Gastrocnemius medialis (tissue), 4 donors: ENCODE measurements at regions not wholly inside any gene's neighbourhood (a gene's known extent, or its start where the extent isn't known, plus 50 kb on each side); places are given as distances from the start of the nearest gene placed in this dataset.
"Not testable (repeated sequence)": the region's sequence is repeated elsewhere in the genome, so short reads cannot be mapped to it uniquely, and the experiment has no call there.

Source experiments
- ATAC-seq, 2 donors: fragments of 150-250 bp; one replicate each; pipeline ENCODE4 v1.9.1; 2016
- DNase-seq, 2 donors: peaks; one replicate each; pipeline ENCODE4 v3.0.0-alpha.2; 2019
- H3K27ac ChIP-seq, 4 donors: fragments of 200-600 bp; sonication (generic); 1 replicate in 1 of 4; 2 replicates in 3 of 4; pipeline ENCODE4 v1.5.1; 2016 to 2018; ENCODE audit warnings: mild to moderate bottlenecking in 2 of 4, moderate library complexity in 1 of 4
- H3K27me3 ChIP-seq, 3 donors: fragments of 200-600 bp; sonication (generic) in 2 of 3; 1 replicate in 1 of 3; 2 replicates in 2 of 3; pipeline versions ENCODE4 v1.5.1 to v1.6.0; 2016 to 2019; ENCODE audit warnings: mild to moderate bottlenecking in 1 of 3, moderate library complexity in 1 of 3
- H3K36me3 ChIP-seq, 2 donors: fragments of 200-600 bp; sonication (generic) in 1 of 2; one replicate each; pipeline ENCODE4 v1.5.1; 2017 to 2018
- H3K4me1 ChIP-seq, 2 donors: fragments of 200-600 bp; sonication (generic) in 1 of 2; one replicate each; pipeline ENCODE4 v1.5.1; 2016 to 2017; ENCODE audit warnings: mild to moderate bottlenecking in 2 of 2
- H3K4me3 ChIP-seq, 4 donors: fragments of 200-600 bp; sonication (generic) in 3 of 4; 1 replicate in 1 of 4; 2 replicates in 3 of 4; pipeline ENCODE4 v1.5.1; 2016 to 2019; ENCODE audit warnings: mild to moderate bottlenecking in 2 of 4
- H3K9me3 ChIP-seq, 3 donors: fragments of 200-600 bp; sonication (generic) in 2 of 3; 1 replicate in 1 of 3; 2 replicates in 2 of 3; pipeline ENCODE4 v1.5.1; 2016 to 2019
- CTCF ChIP-seq, 5 experiments: fragments of 450-650 bp in 3 of 5; fragments of 200-600 bp in 2 of 5; sonication (generic) in 2 of 5; IDR thresholded peaks in 4 of 5; conservative IDR thresholded peaks in 1 of 5; 1 replicate in 4 of 5; 2 replicates in 1 of 5; pipeline ENCODE4 v1.5.1; 2016 to 2019; ENCODE audit warnings: antibody characterized with exemption in 5 of 5, mild to moderate bottlenecking in 3 of 5, moderate library complexity in 3 of 5
- POLR2A ChIP-seq, 2 donors: fragments of 450-650 bp; IDR thresholded peaks; one replicate each; pipeline ENCODE4 v1.6.1; 2017; ENCODE audit warnings: antibody characterized with exemption in 2 of 2, mild to moderate bottlenecking in 2 of 2, moderate library complexity in 2 of 2
- in situ Hi-C, 4 donors: fragments of 200-750 bp; cut with MboI; loops; one replicate each; pipeline versions ENCODE4 v1.15.0 to v1.8.0; 2017; ENCODE audit warnings: low sequenced_read_pairs in 4 of 4
- intact Hi-C: fragments of 100-400 bp; cut with DNase I; formaldehyde crosslinking; loops from one replicate; pipeline ENCODE4 v1.15.1; 2023; ENCODE audit warnings: low total_unique reads

- Histone ChIP-seq H3K36me3 (no peaks in the 10 kb centered on the region), H3K27ac (no peak overlapping the region), H3K27me3 (no peaks in the 10 kb centered on the region), H3K4me1 (no peaks in the 10 kb centered on the region), H3K4me3 (no peak overlapping the region), H3K9me3 (no peaks in the 10 kb centered on the region)
- intact Hi-C loops = no loop called here
- in situ Hi-C loops = no loop called here
- TF ChIP-seq POLR2A (IDR thresholded peaks at IDR 0.05) (no peak), CTCF (IDR thresholded peaks at IDR 0.05 in 4 of 5, conservative IDR thresholded peaks at IDR 0.05 in 1 of 5) (no peak)
- DNase-seq = no peak
- ATAC-seq = no peak
Observed at GRCh38 chr6:11404081-11404480, 133.5 kb upstream of the TMEM170B start.

- Histone ChIP-seq H3K36me3 (no peaks in the 10 kb centered on the region), H3K27me3 (no peaks in the 10 kb centered on the region), H3K27ac (no peak overlapping the region), H3K9me3 (no peaks in the 10 kb centered on the region), H3K4me3 (no peak overlapping the region), H3K4me1 (no peaks in the 10 kb centered on the region)
- no peak for TF ChIP-seq POLR2A (IDR thresholded peaks at IDR 0.05)
- TF ChIP-seq CTCF (IDR thresholded peaks at IDR 0.05 in 4 of 5, conservative IDR thresholded peaks at IDR 0.05 in 1 of 5) = no peak
- ATAC-seq = no peak
- no peak for DNase-seq
- in situ Hi-C loops (no loop called here), intact Hi-C loops (no loop called here)
Observed at GRCh38 chr6:11403035-11403601, 134.4 kb upstream of the TMEM170B start.

- H3K4me1 ChIP-seq, H3K27ac ChIP-seq, DNase-seq, H3K27me3 ChIP-seq, in situ Hi-C loops, H3K4me3 ChIP-seq, H3K36me3 ChIP-seq, H3K9me3 ChIP-seq, intact Hi-C loops, ATAC-seq: not testable (repeated sequence)
Observed at GRCh38 chr6:11402581-11402980, 135.0 kb upstream of the TMEM170B start.

GRCh38 chr6:11401954-11402353, 135.6 kb upstream of the TMEM170B start:
- in situ Hi-C loops, ATAC-seq, DNase-seq, H3K4me3 ChIP-seq, H3K27ac ChIP-seq, H3K36me3 ChIP-seq, intact Hi-C loops, H3K4me1 ChIP-seq, H3K9me3 ChIP-seq, H3K27me3 ChIP-seq: not testable (repeated sequence)

- Histone ChIP-seq H3K4me3 (no peak overlapping the region), H3K4me1 (no peaks in the 10 kb centered on the region), H3K27ac (no peak overlapping the region), H3K36me3 (no peaks in the 10 kb centered on the region), H3K9me3 (no peaks in the 10 kb centered on the region), H3K27me3 (no peaks in the 10 kb centered on the region)
- intact Hi-C loops = no loop called here
- in situ Hi-C loops = no loop called here
- DNase-seq (no peak), ATAC-seq (no peak)
- TF ChIP-seq CTCF (IDR thresholded peaks at IDR 0.05 in 4 of 5, conservative IDR thresholded peaks at IDR 0.05 in 1 of 5) (no peak), POLR2A (IDR thresholded peaks at IDR 0.05) (no peak)
Observed at GRCh38 chr6:11398451-11399326, 138.9 kb upstream of the TMEM170B start.
